Left ventricle myocardium inferior (tissue), 1 donor: ENCODE measurements at regions not wholly inside any gene's neighbourhood (a gene's known extent, or its start where the extent isn't known, plus 50 kb on each side); places are given as distances from the start of the nearest gene placed in this dataset.
A peak's percentile ranks its signal among the peaks of the same experiment; 100 is the strongest.

Experiments used
- DNase-seq: peaks from one replicate; pipeline ENCODE4 v3.0.0-alpha.2; 2020
- H3K27ac ChIP-seq: fragments of 200-600 bp; replicated peaks from 2 replicates; pipeline ENCODE4 v1.8.0; 2021
- H3K27me3 ChIP-seq: fragments of 200-600 bp; 2 replicates; pipeline ENCODE4 v1.8.0; 2021; ENCODE audit warnings: low read depth
- H3K36me3 ChIP-seq: fragments of 200-600 bp; 2 replicates; pipeline ENCODE4 v1.8.0; 2021
- H3K4me1 ChIP-seq: fragments of 200-600 bp; 2 replicates; pipeline ENCODE4 v1.8.0; 2021
- H3K4me3 ChIP-seq: fragments of 200-600 bp; 2 replicates; pipeline ENCODE4 v1.8.0; 2021; ENCODE audit warnings: mild to moderate bottlenecking, moderate library complexity
- H3K9me3 ChIP-seq: fragments of 200-600 bp; replicated peaks from 2 replicates; pipeline ENCODE4 v1.8.0; 2021
- CTCF ChIP-seq: fragments of 200-600 bp; IDR thresholded peaks from 2 replicates; pipeline ENCODE4 v1.8.0; 2021; ENCODE audit warnings: antibody characterized with exemption, mild to moderate bottlenecking, borderline replicate concordance
- intact Hi-C: fragments of 100-400 bp; cut with micrococcal nuclease; formaldehyde crosslinking; loops from one replicate; pipeline ENCODE4 v1.11.0; 2022
- donor health status: DM: no; HTN: yes; CAD: no; lungs with severe emphysema.

- H3K36me3 ChIP-seq, result no peaks in the 10 kb centered on the region
- no peak for TF ChIP-seq CTCF
Measured at GRCh38 chr10:52954407-52954806, 181.8 kb upstream of the MBL2 start.

GRCh38 chr10:52952391-52953055 is 179.9 kb upstream of the MBL2 start:
- Histone ChIP-seq H3K4me3 (no peak overlapping the region), H3K27ac (no peak overlapping the region), H3K27me3 (no peaks in the 10 kb centered on the region), H3K36me3 (no peaks in the 10 kb centered on the region), H3K4me1 (no peaks in the 10 kb centered on the region), H3K9me3 (no peaks in the 10 kb centered on the region)
- intact Hi-C loops, result no loop called here
- TF ChIP-seq CTCF, result no peak
- no peak for DNase-seq

More at GRCh38 chr10:52954407-52954806, 181.8 kb upstream of the MBL2 start:
- H3K27me3 ChIP-seq, result no peaks in the 10 kb centered on the region
- no peaks in the 10 kb centered on the region for H3K9me3 ChIP-seq
- intact Hi-C loops, result no loop called here
- H3K4me1 ChIP-seq, result no peaks in the 10 kb centered on the region
- no peak overlapping the region for H3K27ac ChIP-seq
- no peak overlapping the region for H3K4me3 ChIP-seq
- DNase-seq, result no peak

- peak; percentile 38 for TF ChIP-seq CTCF
- Histone ChIP-seq H3K4me1 (no peaks in the 10 kb centered on the region), H3K4me3 (no peak overlapping the region), H3K27me3 (no peaks in the 10 kb centered on the region), H3K9me3 (no peaks in the 10 kb centered on the region), H3K36me3 (no peaks in the 10 kb centered on the region), H3K27ac (no peak overlapping the region)
- DNase-seq, result peak; percentile 25
- intact Hi-C loops, result no loop called here
Measured at GRCh38 chr10:52951824-52952223, 179.2 kb upstream of the MBL2 start.

- intact Hi-C loops, result no loop called here
- no peaks in the 10 kb centered on the region for H3K27me3 ChIP-seq
- TF ChIP-seq CTCF, result no peak
- no peaks in the 10 kb centered on the region for H3K36me3 ChIP-seq
- H3K27ac ChIP-seq, result no peak overlapping the region
- no peaks in the 10 kb centered on the region for H3K4me1 ChIP-seq
- no peaks in the 10 kb centered on the region for H3K9me3 ChIP-seq
- DNase-seq, result no peak
- no peak overlapping the region for H3K4me3 ChIP-seq
Measured at GRCh38 chr10:52950578-52950977, 178.0 kb upstream of the MBL2 start.

GRCh38 chr10:52949899-52950298 is 177.3 kb upstream of the MBL2 start:
- no peak for DNase-seq
- intact Hi-C loops, result no loop called here
- H3K4me3 ChIP-seq, result no peak overlapping the region
- H3K9me3 ChIP-seq, result no peaks in the 10 kb centered on the region
- no peaks in the 10 kb centered on the region for H3K27me3 ChIP-seq
- no peaks in the 10 kb centered on the region for H3K4me1 ChIP-seq
- H3K36me3 ChIP-seq, result no peaks in the 10 kb centered on the region
- TF ChIP-seq CTCF, result no peak
- H3K27ac ChIP-seq, result no peak overlapping the region
